ENCODE measurements at regions not wholly inside any gene's neighbourhood (a gene's known extent, or its start where the extent isn't known, plus 50 kb on each side); places are given as distances from the start of the nearest gene placed in this dataset.

DNA sequence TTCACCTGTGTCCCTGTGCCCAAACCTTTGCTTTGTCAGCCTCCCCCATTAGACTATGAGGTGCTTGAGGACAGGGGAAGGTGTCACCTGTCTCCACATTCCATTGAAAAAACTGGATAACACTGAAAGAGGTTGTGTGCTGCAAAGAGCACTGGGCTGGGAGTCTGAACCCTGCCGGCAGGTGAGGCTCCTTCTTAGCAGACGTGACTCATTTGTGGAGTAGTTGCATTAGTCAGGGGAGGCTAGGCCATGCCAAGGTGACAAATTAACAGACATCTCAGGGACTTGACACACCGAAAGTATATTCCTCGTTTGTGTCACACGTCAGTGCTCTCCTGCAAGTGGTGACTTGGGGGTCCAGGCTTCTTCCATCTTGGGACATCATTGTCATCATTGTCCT lies 95.9 kb upstream of the STX18 start:
- no peak for DNase-seq (ENCODE audit: low spot score)

DNA sequence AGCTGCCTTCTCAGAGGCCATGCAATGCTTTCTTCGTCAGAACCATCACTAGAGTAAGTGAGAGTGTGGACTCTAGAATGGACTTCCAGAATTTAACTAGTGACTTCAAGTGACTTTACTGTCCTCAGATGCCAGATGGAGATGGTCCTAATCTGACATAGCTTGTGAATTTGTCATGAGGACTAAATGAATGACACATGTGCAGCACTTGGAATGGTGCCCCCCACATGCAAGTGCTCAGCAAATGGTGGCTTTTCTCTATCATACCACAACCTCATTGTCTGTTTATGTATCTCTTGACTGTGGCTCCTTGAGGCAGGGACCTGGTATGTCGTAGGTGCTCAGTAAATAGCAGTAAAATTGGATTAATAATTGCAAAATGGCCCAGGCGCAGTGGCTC lies 91.6 kb upstream of the STX18 start:
- DNase-seq (ENCODE audit: low spot score), result no peak

DNA sequence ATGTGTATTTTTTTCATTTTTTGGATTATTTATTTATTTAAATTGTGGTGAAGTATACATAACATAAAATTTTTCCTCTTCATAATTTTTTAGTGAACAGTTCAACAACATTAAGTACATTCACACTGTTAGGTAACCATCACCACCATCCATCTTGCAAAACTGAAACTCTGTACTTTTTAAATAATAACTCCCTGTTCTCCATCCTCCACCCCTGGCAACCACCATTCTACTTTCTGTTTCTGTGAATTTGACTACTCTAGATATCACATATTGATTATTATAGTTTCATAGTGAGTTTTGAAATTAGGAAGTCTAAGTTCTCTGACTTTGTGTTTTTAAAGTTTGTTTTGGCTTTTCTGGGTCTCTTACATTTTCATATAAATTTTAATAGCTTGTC lies 89.3 kb upstream of the STX18 start:
- no peak for DNase-seq (ENCODE audit: low spot score)

DNA sequence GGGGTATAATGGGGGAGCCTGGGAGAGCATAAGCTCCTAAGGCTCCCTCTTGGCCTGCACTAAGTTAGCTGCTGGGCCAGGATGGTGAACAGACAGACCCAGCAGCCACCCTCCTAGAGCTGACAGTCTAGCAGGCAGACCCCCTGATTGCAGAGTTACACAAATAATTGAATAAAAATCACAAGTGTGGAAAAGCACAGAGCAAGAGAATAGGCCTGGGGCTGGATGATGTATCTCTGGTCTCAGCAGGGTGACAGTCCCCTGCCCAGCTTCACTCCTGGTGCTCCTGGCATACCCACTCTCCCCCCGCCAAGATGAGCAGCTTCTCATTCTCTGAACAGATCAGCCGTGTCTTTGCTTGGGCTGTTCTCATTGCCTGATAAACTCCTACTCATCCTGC lies 86.1 kb upstream of the STX18 start:
- DNase-seq (ENCODE audit: low spot score), result no peak

DNA sequence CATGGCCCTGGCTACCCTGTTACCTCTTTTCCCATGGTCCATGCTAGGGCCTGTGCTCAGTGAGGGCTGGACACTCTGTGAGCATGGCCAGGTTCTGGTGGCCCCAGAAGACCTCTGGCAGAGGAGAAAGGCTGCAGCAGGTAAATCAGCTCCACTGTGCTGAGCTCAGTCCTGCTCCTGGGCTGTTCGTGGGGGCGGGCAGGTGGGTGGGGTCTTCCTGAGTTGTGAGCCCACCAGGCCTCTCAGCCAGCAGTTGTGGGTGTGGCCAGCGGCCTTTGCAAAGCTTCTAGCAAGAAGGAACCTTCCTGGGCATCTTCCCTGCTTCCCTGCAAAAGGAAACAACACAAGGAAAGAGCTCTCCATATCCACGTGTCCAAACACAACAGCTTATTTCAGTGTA lies 85.3 kb upstream of the STX18 start:
- no peak for DNase-seq (ENCODE audit: low spot score)

DNA sequence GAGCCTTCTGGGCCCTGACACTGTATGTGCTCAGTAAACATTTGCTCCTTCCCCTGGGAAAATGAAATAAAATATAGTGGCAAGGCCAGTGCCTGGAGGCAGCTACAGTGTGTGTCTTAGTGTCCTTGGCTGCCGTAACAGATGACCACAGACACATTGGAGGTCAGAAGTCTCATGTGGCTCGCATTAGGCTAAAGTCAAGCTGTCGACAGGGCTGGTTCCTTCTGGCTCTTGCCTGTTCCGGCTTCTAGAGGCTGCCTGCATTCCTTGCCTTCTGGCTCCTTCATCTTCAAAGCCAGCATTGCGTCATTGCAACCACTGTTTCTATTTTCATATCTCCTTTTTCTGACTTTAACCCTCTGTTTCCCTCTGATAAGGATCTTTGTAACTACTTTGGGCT lies 83.6 kb upstream of the STX18 start:
- no peak for DNase-seq (ENCODE audit: low spot score)

DNA sequence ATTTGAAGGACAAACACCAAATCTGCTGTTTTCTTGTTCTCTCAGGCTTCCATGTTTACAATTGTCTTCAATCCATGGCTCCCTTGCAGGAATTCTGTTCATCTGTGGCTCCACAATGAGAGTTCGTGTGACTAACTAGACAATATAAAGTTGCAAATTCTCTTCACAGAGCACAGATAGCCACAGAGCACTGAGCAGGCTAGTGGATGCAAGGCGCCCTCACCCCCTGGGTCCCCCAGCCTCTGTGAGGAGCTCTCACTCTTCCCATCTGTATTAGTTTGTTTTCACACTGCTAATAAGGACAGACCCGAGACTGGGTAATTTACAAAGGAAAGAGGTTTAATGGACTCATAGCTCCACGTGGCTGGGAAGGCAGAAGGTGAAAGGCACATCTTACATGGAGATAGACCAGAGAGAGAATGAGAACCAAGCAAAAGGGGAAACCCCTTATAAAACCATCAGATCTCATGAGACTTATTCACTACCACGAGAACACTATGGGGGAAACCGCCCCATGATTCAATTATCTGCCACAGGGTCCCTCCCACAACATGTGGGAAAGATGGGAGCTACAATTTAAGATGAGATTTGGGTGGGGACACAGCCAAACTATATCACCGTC lies 82.5 kb upstream of the STX18 start:
- DNase-seq (ENCODE audit: low spot score), result no peak

DNA sequence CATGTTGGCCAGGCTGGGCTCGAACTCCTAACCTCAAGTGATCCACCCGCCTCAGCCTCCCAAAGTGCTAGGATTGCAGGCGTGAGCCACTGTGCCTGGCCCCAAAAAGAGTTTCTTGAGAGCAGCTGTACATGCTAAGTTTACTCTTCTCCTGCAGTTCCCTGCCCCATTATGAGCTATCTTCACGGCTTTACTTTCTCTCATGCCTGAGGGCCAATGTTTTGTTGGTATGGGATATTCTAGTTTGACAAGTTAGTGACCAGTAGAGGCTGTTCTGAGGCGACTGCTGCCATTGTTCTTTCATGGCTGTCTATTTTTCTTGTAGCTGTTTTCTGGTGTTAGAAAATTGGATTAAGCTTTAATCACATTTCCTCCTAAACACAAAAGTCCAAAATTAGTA lies 78.0 kb upstream of the STX18 start:
- no peak for DNase-seq (ENCODE audit: low spot score)

DNA sequence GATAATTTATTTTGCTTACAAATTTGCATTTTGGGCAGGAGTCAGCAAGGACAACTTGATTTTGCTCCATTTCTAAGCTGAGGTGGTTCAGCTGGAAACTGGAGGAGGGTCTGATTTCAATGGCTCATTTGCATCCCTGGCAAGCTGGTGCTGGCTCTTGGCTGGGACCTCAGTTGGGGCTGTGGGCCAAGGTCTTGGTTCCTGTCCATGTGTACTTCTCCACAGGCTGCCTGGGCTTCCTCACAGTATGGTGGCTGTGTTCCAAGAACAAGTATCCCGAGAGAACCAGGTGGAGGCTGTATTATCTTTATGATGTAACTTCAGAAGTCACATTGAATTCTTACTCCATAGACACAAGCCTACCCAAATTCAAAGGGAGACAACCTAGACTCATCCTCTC lies 77.0 kb upstream of the STX18 start:
- no peak for DNase-seq (ENCODE audit: low spot score)

DNA sequence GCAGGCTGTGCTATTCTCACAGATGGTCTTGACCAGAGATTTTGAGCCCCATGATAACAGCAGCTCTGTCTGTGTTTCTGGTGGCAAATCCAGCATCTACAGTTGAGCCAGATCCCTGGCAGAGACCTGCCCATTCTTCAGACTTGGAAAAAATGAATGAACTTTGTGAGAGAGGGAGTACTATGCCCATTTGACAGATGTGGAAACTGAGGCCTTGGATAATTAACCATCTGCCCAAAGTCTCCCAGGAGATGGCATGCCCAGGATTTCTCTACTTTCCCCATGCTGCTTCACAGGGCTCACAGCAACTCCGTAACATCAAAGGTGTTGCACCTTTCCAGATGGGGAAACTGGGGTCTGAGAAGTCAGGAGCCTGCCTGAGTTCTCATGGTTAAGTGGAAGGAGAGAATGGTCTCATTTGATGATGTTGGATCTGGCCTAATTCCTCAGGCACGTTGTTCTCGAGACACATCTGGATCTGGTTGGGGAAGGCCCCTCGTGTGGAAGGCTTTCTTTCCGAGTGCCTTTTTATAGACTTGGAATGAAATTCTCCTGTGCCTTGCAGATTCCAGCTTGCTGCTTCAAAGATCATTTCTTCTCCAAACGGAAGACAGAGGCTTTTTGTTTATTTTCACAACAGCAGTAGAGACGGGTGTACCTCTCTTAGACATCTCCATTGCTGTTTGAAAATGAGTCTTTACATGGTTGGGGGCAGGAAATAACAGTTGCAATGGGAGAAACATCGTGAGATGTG lies 73.3 kb upstream of the STX18 start:
- no peak for DNase-seq (ENCODE audit: low spot score)

DNA sequence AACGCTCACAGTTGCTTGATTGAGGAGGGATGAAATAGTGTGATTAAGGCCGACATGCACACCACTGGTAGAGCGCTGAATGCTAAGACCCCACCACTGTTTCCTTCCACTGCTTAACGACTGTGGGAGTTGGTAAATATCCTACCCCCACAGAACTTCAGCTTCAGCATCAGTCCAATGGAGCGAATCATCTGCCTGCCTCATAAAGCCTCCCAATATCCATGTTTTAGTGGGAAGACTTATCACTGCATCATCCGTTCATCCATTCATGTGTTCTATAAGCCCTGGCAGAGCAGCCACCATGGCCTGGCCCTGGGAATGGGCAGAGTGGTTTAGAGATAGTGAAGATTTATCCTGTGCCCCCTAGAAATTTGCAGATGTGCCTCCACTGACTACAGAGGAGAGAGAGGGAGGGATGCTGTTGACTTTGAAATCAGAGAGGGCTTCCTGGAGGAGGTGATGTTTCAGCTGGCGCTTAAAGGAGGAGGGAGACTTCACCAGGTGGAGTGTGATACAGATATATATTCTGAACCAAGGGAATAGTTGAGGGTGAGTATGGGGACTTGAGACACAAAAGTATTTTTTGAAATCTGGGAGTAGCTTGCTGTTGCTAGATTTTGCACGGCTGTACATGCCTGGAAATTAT lies 71.9 kb upstream of the STX18 start:
- no peak for DNase-seq (ENCODE audit: low spot score)

DNA sequence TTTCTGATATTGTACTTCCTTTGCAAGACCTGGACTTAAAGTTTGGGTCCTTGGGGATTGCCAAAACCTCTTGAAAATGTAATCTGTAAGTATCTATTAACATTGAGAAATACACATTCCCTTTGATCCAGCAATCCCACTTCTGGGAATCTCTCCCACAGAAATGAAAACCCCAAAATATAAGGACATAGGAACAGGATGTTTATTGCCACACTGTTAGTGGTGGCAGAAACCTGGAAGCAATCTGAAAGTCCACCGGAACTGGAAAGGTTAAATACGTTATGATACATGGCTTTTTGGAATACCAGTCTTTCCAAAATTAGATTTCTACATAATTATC lies 71.2 kb upstream of the STX18 start:
- DNase-seq (ENCODE audit: low spot score), result no peak

DNA sequence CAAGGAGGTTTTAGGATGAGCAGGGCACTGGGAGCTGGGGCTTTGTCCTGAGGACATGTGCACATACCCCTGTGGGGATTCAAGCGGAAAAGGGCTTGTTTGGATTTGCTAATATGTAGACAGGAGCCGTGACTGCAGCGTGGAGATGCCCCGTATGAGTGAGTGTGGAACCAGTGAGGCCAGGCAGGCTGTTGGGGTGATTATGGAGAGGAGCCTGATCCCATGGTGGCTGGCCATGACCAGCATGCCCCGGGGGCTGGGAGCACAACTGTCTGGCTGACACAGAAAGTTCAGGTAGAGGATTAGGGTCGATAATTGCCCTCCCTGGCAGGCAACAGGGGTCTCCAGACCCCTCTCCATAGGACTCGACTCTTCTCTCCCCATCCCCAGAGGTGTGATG lies 68.8 kb upstream of the STX18 start:
- no peak for DNase-seq (ENCODE audit: low spot score)

DNA sequence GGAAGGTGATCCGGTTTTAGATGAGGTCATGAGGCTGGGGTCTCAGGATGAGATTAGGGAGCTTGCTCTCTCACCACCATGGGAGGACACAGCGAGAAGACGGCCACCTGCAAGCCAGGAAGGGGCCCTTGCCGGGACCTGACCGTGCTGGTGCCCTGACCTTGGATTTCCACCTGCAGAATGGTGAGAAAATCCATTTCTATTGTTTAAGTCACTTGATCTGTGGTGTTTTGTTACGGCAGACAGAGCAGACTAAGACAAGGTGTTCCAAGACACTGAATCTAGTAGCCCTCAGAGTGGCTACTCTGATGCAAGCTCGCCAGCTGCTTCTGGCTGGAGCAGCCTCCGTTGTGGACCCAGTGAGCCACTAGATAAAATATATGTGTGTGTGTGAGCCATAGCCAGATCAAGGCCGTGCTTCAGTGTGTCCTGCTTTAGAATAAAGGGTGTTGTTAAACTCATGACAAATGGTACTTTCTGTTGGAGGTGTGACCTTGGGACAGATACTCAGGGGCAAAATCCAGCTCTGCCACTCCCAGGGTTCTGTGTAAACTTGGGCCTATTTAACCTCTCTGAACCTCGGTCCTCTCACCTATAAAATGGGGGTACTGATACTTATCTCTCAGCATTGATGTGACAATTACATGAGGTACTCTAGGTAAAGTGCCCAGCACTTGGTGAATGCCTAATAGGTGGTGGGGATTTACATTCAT lies 67.9 kb upstream of the STX18 start:
- DNase-seq (ENCODE audit: low spot score), result no peak

DNA sequence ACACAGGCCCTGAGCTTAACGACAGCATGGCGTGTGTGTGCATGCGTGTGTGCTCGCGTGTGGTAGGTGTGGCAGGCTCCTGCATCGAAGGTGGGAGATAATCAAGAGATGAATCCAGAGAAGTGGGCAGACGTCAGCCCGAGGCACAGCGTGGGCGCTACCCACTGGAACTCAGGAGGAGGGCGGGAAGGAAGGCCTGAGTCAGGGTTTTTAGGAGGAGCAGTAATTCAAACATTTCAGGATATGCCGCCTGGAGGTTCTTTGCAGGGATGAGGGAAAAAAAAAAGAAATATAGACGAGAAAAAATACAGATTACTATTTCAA lies 66.3 kb upstream of the STX18 start:
- DNase-seq (ENCODE audit: low spot score), result no peak

DNA sequence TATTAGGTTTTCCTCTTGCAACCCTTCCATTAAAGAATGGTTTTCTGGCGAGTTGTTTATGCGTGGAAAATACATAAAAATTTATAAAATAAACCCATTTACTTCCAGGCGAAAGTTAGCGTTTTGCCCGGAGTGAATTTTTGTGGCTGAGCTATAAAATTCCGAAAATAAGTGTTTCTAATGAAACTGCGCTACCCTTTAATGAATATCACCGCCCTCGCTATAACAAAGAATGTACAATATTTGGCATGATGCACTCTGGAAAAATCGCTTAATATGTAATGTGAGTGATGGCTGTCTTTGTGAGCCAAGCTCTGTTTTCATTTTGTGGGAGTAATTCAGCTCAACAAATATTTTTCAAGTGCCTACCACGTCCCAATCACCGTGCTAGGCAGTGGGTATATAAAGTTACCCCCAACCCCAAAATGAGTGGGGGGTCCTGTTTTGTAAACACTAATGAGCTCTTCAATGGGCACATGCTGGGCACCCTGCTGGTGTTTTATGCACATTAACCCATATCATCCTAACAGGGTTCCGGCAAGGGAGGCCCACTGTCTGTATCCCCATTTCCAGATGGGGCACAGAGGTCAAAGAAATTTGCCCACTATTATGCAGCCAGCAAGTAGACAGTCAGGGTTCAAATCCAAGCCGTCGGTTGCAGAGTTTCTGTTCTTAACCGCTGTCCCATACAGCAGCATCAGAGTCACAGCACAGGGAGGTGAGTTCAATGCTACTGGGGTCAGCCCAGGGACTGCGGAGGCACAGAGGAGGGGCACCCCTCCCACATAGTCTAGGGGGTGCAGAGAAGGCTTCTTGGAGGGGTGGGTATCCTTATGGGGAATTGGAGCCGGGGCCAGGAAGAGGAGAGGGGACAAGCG lies 65.7 kb upstream of the STX18 start:
- DNase-seq (ENCODE audit: low spot score), result no peak

DNA sequence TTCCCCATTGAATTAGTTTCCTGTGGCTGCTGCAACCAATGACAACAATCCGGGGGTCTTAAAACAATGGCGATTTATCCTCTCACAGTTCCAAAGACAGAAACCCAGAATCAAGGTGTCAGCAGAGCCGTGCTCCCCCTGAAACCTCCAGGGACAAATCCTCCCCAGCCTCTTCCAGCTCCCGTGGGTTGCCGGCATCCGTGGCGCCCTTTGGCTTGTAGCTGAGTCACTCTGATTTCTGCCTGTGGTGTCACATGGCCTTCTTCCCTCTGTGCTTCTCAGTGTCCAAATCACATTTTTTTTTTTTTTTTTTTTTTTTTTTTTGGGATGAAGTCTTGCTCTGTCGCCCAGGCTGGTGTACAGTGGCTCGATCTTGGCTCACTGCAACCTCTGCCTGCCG lies 64.5 kb upstream of the STX18 start:
- DNase-seq (ENCODE audit: low spot score), result no peak

DNA sequence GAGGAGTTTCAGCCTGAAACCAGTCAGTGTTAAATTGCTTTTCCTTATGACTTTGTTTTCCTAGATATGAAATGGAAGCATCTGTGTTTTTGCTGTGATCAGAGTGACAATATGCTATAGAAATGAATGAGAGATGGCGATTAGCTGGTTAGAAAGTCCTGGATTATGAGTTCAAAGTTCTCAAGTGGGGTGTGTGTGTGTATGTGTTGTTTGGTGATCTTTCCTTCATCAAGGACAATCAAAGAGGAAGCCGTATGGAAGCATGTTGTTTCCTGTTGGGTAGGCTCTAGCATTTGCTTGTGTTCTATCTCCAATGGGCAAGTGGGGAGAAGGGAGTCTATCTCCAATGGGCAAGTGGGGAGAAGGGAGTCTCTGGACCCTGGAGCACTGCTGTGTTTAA lies 64.0 kb upstream of the STX18 start:
- DNase-seq (ENCODE audit: low spot score), result no peak

DNA sequence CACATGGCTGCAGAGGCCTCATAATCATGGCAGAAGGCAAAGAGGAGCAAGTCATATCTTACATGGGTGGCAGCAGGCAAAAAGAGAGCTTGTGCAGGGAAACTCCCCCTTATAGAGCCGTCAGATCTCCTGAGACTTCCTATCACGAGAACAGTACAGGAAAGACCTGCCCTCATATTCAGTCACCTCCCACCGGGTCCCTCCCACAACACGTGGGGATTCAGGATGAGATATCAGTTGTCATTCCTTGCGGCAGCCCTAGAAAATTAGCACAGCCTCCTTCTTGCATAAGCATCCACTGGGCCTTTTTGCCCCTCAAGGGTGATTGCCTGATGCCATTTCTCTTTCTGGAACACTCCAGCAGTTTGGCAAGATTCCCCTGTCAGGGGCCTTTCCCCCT lies 61.7 kb upstream of the STX18 start:
- no peak for DNase-seq (ENCODE audit: low spot score)

DNA sequence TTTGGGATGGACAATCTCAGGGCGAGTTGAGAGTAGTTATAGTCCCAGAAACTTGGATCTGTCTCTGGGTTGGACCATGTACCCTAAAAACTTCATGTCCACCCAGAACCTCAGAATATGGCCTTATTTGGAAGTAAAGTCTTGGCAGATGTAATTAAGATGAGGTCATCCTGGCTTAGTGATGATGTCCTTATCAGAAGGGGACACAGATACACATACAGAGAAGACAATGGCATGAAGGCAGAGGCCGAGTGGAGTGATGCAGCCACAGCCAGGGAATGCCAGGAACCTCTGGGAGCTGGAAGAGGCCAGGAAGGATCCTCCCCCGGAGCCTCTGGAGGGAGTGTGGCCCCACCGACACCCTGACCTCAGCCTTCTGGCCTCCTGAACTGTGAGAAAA lies 61.2 kb upstream of the STX18 start:
- no peak for DNase-seq (ENCODE audit: low spot score)

DNA sequence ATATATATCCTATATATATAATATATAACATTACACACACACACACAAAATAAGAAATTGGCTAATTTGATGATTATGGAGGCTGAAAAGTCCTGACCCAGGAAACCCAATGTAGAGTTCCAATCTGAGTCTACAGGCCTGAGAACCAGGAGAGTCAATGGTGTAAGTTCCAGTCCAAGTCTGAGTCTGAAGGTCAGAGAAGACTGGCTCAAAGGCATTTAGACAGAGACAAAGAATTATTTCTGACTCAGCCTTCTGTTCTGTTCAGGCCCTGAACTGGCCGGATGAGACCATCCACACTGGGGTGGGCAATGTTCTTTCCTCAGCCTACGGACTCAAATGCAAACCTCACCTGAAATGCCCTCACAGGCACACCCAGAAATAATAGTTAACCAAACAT lies 60.6 kb upstream of the STX18 start:
- DNase-seq (ENCODE audit: low spot score), result no peak

DNA sequence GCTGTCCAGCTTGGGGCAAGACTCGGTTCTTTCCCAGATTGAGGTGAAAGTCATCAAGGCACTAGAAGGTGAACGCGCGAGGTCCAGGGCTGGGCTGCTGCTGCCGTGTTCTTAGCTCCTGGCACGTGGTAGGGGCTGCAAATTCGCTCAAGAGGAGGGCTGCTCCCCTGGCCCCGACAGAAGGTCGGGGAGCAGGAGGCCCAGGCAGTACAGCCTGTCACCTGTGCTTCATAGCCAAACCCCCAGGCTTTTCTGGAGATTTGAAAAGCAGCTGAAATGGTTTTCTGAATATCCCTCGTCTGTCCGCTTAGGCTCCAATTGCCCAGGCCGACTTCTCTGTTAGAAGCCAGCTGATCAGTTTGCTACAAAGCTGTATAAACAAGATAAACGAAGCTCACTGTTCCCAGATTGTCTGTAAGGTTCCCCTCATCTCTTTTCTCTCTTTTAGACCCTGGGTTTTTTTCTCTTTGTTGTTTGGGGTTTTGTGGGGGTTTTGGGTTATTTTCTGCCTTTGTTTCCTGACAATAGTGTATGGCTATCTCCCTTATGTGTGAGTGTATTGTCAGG lies 60.0 kb upstream of the STX18 start:
- DNase-seq (ENCODE audit: low spot score), result no peak
